ENCODE measurements at regions not wholly inside any gene's neighbourhood (a gene's known extent, or its start where the extent isn't known, plus 50 kb on each side); places are given as distances from the start of the nearest gene placed in this dataset.

- TF ChIP-seq POLR2A (IDR thresholded peaks at IDR 0.05) (no peak), CTCF (IDR thresholded peaks at IDR 0.05) (no peak)
Measured at GRCh38 chr3:193841581-193841980, 248.6 kb downstream of the OPA1 start.
